ENCODE measurements at regions not wholly inside any gene's neighbourhood (a gene's known extent, or its start where the extent isn't known, plus 50 kb on each side); places are given as distances from the start of the nearest gene placed in this dataset.
"Not testable (repeated sequence)": the region's sequence is repeated elsewhere in the genome, so short reads cannot be mapped to it uniquely, and the experiment has no call there.

- DNase-seq = no peak
Measured at GRCh38 chr10:121690152-121690848, 92.1 kb upstream of the FGFR2 start.

GRCh38 chr10:121687095-121687813, 89.0 kb upstream of the FGFR2 start:
- DNase-seq = no peak

- DNase-seq = no peak
Measured at GRCh38 chr10:121684276-121684675, 86.0 kb upstream of the FGFR2 start.

- DNase-seq = no peak
Measured at GRCh38 chr10:121683816-121684215, 85.6 kb upstream of the FGFR2 start.

GRCh38 chr10:121683366-121683765, 85.1 kb upstream of the FGFR2 start:
- DNase-seq = no peak

DNA sequence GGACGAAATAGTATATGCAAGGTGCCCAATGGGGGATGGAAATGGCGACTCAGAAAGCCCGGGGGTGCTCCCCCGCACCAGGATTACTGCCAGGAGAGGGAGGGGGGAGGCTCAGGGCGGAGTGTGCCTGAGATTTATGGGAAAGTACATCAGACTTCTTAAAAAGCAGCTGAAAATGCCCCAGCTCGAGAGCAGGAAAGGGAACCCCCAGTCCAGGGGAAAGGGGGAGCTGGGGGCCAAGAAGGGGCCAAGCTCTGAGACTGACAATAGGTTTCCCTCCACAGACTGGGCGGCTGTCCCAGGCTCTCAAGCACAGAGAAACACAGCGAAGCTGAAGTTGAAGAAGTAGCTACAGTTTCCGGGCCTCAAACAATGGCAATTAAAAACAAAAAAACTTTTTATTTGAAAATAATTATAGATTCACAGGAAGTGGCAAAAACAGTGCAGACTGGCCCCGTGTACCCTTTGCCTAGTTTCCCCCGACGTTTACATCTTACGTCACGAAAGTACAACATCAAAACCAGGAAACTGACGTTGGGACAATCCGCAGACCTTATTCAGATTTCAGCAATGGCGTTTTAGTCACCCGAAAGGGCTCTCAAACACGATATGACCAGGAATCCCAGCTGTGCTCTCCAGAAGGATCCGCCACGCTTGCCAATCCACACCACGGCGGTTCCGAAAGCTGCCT, 83.9 kb upstream of the FGFR2 start:
- no peak for DNase-seq

DNA sequence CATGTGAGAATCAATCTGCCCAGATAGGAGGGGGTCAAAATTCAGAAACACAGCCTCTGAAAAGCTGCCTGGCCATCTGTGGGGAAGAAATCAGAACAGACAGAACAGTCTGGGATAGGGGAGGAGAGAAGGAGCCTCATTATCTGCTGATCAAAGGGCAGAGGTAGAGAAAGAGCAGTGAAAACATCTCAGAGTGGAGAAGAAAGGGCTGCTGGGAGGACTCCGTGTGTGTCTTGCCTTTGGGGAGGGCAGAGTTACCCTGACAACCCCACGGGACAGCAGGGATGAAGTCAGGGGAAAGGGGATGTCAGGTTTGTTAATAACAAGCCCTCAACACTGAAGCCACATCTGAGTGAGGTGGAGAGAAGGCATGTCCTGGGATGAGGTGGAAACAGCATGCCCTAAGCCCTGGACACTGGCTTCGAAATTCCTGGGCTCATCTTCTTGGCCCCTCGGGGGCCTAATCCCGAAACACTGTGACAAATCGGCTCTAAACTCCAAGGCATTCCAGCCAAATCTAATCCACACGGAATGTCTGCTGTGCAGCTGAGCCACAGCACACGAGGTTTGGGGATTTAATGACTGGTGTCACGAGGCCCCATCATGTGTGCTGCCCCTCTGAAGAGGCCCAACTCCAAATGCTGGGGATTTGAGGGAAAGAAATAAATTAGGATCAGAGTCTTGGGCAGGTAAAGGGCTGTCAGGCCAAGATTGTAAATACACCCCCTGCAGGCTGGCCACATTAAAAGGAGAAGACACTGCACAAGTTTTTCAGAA, 82.8 kb upstream of the FGFR2 start:
- DNase-seq = no peak

GRCh38 chr10:121679916-121680315, 81.7 kb upstream of the FGFR2 start:
- DNase-seq = no peak

DNA sequence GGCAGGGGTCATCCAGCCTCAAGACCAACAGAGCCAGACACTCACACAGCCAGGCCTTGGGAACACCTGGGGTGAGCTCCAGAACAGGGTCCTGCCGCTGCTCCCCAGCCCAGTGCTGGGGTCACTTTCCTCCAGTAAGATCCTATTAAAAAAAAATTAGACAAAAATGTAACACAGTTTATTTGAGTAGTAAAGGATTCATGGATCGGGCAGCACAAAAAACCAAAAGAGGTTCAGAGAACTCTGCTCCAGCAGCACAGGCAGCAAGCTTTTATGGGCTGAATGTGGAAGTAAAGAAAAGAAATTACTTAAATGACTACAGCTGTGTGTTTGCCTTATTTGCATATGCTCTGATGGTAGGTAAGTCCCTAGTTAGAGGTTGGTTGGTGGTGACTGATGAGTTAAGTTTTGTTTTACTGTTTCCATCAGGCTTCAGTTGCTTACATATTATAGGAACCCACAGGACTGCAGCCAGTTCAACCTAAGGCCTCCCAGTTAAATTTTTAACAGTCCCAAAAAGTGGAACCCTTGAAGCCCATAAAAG, 80.5 kb upstream of the FGFR2 start:
- DNase-seq = no peak

DNA sequence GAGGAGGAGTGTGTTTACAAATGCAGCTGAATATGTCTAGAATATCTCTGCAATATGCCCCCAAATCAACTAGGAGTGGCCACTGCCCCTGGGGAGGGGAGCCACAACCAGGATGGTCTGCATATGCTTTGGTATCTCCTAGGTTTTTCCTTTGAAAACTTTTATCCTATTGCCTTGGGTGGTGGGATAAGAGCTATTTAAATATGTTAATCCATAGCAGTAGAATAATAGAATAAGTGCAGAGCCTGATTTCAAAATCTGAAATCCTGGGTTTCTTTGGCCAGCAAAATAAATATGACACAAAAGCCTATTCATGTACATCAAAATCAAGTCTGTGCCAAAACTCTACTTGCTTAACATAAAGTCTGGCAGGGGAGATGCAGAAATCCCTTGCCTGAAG, 79.6 kb upstream of the FGFR2 start:
- DNase-seq = no peak

- DNase-seq = no peak
Measured at GRCh38 chr10:121675344-121675743, 77.1 kb upstream of the FGFR2 start.

GRCh38 chr10:121674885-121675284, 76.6 kb upstream of the FGFR2 start:
- no peak for DNase-seq

DNA sequence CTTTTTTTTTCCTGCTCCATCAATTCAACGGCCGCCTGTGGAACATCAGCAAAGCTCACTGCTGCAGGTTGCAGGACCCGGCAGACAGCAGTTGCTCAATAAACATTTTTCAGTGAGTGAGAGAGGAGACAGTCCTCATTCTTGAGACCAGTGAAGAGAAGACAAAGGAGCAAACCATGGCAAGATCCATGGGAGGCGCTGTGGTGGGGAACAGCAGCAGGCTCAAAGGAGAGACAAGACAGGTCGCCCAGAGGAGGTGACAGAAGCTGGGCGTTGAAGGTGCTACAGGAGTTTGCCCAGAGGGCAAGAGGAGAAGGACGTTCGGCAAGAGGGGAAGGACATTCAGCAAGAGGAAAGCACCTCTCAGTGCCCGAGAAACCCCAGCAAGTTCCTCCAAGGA, 74.5 kb upstream of the FGFR2 start:
- DNase-seq = no peak

DNA sequence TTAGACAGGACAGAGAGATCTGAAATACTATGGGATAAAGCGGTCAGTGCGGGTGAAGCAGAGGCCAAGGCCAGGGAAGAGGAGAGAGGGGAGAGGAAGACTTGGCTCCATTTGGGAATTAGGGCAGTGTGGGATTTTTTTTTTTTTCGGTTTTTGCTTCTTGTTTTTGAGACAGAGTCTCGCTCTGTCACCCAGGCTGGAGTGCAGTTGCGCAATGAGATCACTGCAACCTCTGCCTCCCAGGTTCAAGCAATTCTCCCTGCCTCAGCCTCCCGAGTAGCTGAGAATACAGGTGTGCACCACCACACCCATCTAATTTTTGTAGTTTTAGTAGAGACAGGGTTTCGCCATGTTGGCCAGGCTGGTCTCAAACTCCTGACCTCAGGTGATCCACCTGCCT, 71.6 kb upstream of the FGFR2 start:
- not testable (repeated sequence) for DNase-seq

DNA sequence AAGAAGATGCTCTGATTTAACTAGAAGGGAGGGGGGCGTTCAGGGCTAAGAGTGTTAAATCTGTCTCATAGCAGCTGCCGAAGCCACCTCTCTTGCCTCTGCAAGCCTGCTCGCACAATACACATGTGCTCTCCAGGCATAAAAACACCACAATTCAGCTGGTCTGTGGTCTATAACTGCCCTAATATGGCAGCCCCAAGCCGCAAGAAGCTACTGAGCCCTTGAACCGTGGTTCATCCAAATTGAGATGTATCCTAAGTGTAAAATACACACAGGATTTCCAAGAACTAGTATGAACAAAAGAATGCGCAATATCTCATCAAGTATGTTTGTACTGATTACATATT, 70.8 kb upstream of the FGFR2 start:
- DNase-seq = no peak

- no peak for DNase-seq
Measured at GRCh38 chr10:121668314-121669027, 70.2 kb upstream of the FGFR2 start.

DNA sequence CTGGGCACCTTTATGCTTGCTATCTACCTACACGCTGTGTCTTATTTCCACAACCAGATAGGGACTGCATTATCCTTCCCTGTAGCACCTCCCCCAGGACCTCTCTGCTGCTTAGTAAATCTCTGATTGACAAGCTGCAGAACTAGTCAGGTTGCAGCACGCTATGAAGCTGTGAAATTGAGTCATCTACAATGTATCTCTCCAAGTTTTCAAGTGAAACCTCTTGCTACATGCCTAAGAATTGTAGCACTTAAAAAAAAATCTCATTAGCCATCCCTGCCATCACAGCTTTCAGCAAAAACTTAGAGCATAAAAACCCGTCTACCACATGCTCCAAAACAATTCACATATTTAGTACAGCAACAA, 69.7 kb upstream of the FGFR2 start:
- no peak for DNase-seq

DNA sequence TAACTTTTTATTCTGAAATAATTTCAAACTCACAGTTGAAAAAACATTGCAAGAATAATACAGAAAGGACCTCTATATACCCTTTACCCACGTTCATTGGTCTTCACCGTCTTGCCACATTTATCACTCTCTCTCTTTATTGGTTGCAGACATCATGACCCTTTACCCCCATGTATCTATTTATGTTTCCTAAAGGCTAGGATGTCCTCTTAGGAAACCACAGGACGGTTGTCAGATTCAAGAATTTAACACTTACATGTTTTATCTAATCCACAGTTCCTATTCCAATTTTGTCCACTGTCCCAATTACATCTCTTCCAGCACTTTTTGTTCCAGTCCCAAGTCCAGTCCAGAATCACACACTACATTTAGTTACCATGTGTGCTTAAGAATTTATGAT, 67.6 kb upstream of the FGFR2 start:
- DNase-seq = no peak

- DNase-seq = no peak
Measured at GRCh38 chr10:121664671-121665070, 66.4 kb upstream of the FGFR2 start.

DNA sequence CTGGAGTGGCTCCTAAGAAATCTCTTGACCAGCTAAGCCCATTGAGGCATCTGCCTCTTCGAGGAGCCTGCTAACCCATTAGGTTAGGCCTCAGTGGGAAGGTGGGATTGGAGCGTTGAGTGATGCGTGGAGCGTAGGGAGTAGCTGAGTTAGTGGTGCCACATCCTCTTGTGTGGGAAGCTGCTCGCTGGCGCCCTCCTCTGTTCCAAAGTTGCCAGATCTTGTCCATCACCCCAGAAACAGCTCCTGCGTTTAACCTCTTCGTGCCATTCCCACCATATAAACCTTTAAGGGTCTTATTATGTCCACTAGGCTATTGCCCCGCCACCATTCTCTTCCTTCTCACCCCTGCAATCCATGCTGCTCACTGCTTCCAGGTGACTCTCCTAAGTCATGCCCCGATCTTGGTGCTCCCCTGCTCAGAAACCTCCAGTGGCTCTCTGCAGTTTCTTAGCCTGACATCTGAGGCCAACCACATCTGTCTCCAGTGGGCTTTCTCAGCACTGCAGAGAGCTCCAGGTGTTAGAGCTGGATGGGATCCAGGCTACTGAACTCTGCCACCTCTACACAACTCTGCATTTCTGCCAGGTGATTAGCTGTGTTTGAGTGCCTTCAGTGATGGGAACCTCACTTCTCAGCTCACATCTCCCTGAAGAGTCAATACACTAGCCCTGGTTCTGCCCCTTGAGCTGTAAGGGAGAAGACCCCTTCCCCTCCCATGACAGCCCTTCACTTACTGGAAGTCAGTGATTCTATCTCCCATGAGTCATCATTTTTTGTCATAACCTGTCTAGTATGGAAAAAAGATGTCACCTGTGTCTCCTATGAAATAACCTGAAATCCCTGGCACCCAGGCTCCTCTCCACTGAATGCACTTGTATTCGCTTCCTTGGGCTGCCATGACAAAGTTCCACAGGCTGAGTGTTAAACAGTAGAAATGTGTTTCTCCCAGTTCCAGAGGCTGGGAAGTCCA, 65.0 kb upstream of the FGFR2 start:
- DNase-seq = peak; percentile 9

DNA sequence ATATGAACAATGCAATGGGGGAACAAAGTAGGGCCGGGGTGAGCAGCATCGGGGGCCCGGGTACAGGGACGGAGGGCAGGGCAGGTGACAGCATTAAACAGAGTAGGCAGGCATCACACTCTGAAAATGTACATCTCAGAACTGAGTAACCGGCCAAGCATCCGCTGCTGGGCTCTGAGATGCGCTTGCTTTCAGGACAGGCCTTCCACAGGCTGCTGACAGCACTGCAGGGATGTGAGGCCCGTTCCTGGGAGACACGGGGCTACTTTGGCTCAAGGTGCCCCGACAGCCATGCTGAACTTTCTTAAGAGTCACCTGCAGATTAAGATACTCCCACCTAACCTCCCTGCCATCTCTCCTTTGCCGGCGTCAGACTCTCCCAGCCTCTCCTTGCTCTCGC, 64.3 kb upstream of the FGFR2 start:
- DNase-seq = no peak
